NOMO-1 treated with dmso at 0.1 percent for 144 hours (cell line): ENCODE measurements at regions not wholly inside any gene's neighbourhood (a gene's known extent, or its start where the extent isn't known, plus 50 kb on each side); places are given as distances from the start of the nearest gene placed in this dataset.
"Not testable (repeated sequence)": the region's sequence is repeated elsewhere in the genome, so short reads cannot be mapped to it uniquely, and the experiment has no call there.

Experiments used
- DNase-seq: peaks from one replicate; lab custom pipeline; 2025; ENCODE audit not compliant: unreplicated experiment; lab: John Stamatoyannopoulos, UW

- DNase-seq, result no peak
Observed at GRCh38 chr6:27183060-27183832, 64.3 kb upstream of the PRSS16 start.

- DNase-seq, result no peak
Observed at GRCh38 chr6:27187231-27188060, 60.1 kb upstream of the PRSS16 start.

- DNase-seq, result peak; percentile 41
Observed at GRCh38 chr6:27188061-27188884, 59.2 kb upstream of the PRSS16 start.

- DNase-seq, result peak; percentile 68
Observed at GRCh38 chr6:27188885-27189418, 58.5 kb upstream of the PRSS16 start.

- no peak for DNase-seq
Observed at GRCh38 chr6:27190126-27190525, 57.4 kb upstream of the PRSS16 start.

GRCh38 chr6:27194453-27194852 is 53.0 kb upstream of the PRSS16 start:
- not testable (repeated sequence) for DNase-seq

- not testable (repeated sequence) for DNase-seq
Observed at GRCh38 chr6:27195547-27195946, 52.0 kb upstream of the PRSS16 start.
